HL-60/S4 (cell line): ENCODE measurements at regions not wholly inside any gene's neighbourhood (a gene's known extent, or its start where the extent isn't known, plus 50 kb on each side); places are given as distances from the start of the nearest gene placed in this dataset.

ENCODE experiments used
- in situ Hi-C: fragments of 300-500 bp; cut with MboI; formaldehyde crosslinking; loops from 2 replicates; pipeline ENCODE4 v1.14.3; 2022; ENCODE audit warnings: low sequenced_read_pairs

DNA sequence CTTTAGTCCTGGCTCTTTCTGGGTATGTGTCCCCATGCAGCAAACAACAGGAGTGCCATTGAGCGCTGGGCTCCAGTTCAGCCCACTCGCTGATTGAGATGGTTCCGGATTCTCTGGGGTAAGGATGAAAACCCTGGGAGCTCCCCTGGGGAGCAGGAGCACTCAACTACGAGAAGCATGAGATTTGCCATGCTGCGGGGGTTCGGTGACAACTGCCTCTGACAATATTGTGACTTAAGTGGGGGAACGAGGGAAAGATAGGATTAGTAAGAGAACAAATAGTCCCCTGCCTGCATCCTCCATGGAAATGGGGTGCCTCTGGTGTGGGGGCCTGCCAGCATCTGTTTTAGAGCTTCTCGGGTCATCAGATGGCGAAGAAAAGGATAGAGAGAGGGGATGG lies 123.6 kb upstream of the IPO9 start:
- in situ Hi-C loops = loop anchor here (10.0 kb wide), 1 partner anchor 151 kb away; no protein-coding TSS in a partner anchor

GRCh38 chr1:201706109-201706508 lies 122.8 kb upstream of the IPO9 start:
- in situ Hi-C loops = loop anchor here (10.0 kb wide), 1 partner anchor 151 kb away; no protein-coding TSS in a partner anchor

DNA sequence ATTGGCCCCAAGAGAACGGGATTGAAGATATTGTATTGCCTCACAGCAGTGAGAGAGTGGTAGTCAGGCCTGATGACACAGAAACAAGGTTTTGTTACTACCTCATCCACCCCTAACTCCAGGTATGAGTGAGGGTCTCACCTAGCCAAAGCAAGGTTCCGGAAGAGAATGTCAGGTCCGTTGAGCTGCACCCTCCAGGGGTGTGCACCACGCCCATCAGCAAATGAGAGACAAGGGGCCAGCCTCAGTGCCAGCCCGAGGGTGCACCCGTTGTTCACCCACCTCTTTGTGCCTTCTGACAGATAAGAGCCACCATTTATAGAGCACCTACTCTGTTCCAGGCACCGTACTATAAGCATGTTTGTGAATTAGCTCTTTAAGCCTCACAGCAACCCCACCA lies 121.9 kb upstream of the IPO9 start:
- in situ Hi-C loops = loop anchor here (10.0 kb wide), 1 partner anchor 152 kb away; no protein-coding TSS in a partner anchor

DNA sequence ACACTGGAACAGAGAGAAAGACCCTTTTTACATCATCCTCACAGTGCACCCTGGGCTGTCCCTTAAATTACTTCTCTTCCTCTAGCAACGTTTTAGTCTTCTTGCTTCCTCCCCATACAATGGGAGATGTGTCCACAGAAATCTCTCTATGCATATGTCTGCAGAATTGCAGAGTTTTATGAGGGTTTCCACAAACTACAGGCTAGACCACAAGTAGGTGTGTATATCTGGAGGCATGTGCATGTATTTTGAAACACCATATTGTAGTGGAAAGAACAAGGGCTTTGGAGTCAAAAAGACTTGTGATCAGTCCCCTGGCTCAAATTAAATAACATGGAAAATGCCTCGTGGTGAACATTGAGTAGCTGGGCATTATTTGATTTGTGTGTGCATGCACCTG lies 121.3 kb upstream of the IPO9 start:
- in situ Hi-C loops = loop anchor here (10.0 kb wide), 1 partner anchor 153 kb away; no protein-coding TSS in a partner anchor

DNA sequence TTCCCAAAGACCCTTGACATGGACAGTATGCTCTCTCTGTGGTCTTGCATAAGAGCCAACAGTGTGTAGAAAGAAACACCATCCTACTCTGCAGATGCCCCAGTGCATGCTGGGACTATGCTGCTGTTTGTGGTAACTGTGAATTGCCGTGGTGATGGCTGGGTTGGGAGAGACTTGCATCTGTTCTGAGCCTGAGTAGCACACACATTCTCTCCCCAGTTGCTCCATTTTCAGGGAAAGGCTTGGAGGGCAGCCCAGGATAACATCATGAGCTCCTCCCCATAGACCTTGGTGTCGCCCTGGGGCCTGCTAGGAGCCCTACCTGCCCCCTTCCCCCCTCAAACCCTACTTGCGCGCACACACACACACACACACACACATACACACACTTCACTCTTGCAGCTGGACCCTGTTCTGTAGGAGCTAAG lies 120.9 kb upstream of the IPO9 start:
- in situ Hi-C loops = loop anchor here (10.0 kb wide), 1 partner anchor 153 kb away; no protein-coding TSS in a partner anchor

- in situ Hi-C loops = loop anchor here (10.0 kb wide), 1 partner anchor 154 kb away; no protein-coding TSS in a partner anchor
Observed at GRCh38 chr1:201708691-201709090, 120.3 kb upstream of the IPO9 start.

DNA sequence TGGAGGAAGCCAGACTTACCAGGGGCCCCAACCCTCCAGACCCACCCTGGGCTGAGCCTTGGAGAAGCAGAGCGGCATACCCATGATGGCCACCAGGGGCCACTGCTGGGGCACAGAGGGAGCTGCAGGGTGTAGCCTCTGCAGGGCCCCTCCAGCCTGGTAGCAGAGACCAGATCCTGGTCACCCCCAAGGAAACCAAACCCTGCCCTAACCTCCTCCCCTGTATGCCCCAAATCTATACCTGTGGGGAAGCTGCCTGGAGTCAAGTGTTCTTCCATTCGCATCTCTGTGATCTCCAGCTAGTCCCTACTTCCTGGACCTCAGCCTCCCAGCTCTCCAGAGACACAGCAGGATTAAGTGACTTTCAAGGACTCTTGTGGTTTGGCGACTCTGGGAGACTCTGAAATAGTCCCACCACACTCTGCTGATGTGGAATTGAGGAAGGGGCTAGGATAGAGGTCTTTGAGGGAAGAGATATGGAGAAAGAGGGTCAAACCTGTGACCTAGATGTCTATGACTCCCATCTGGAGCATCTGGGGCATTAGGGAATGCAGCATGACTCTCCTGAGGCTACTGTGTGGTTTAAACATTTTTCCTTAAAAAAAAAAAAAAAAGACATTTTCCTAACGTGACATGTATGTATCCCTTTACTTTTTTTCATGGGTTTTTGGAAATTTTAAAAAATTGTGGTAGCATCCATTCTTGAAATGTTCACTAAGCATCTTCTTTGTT lies 119.2 kb upstream of the IPO9 start:
- in situ Hi-C loops = loop anchor here (10.0 kb wide), 1 partner anchor 155 kb away; no protein-coding TSS in a partner anchor

DNA sequence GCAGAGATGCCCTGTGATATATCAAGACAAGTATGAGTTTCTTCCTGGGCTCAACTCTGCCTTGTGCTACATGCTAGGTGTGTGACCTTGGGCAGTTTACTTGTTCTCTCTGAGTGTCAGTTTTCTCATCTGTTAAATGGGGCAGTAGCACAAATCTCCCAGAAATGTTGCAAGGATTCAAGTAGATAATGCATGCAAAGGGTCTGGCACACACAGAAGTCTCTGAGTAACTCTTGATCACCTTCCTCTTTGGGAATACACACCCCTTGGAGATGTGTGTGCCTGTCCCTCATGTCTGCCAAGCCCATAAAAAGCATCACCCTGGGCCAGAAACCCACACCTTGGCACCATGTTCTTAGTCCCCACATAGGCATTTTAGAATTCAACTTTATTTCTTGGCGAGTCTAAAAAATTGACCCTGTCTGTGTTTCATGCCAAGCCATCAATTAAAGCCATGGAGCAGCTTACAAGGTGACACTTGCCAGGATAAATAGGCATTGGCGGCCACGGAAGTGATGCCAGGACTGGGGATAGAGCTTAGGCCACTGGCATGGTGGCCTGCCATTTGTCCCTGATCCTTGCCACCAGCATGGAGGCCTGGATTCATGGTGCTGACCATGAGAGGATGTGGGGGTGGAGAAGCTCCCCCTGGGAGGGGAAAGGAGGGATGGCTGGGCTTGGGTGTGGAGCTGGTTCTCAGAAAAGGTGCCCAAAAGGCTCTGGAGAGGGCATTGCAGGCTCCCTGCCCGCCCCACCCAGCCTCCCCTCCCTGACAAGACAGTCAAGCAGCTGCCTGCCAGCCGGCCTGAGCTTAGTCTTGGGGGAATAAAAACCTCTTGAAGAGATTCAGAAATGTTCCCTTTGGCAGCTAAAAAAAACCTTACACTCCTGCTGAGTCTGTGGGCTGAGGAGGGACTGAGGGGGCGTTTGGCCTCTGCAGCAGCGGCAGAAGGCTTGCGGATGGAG lies 118.0 kb upstream of the IPO9 start:
- in situ Hi-C loops = no loop called here

DNA sequence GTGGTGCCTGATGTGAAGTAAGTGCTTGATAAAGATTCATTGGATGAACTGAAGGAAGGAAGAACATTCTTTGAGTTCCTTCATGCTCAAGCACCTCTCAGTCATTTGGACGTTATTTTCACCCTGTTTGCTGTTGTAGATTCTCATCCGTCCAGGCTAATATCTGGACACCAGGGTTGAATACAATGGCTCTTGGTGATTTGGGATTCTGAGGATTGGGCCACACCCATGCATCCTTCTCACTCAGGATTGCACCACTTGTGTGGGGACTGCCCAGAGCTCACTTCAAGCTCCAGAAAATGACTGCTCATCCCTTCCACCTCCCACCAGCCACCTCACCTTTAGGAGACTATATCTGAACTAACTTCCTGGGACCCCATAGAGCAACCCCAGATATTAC lies 117.1 kb upstream of the IPO9 start:
- in situ Hi-C loops = no loop called here

DNA sequence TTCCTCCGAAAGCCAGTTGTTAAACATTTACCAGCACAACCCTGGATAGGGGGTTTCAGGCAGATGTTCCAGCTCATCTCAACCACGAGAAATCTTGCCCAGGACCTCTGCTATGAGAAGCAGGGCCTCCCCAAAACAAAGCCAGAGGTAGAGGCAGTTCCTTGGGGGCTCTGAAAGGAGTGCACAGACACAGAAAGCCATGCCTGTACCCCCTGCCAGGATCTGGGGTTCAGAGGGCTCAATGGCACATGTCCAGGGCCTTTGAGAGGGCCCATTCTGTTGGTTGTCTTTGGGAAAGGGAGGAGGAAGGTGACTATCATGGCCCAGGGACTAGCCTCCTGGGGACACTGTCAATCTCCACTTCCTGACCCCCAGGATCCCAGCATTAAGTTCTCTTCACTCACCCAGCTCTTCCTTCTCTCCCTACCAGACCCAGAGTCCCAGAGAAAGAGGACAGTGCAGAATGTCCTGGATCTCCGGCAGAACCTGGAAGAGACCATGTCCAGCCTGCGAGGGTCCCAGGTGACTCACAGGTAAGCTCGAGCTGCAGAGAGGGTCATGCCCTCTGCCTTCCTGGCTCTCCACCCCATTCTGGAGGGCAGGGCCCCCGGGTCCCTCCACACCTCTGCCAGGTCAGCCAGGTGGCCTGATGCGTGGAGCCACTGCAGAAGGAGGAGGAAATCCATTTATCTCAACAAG lies 116.4 kb upstream of the IPO9 start:
- in situ Hi-C loops = no loop called here

- in situ Hi-C loops = no loop called here
Observed at GRCh38 chr1:201713086-201713810, 115.7 kb upstream of the IPO9 start.

- in situ Hi-C loops = no loop called here
Observed at GRCh38 chr1:201714542-201715329, 114.2 kb upstream of the IPO9 start.

GRCh38 chr1:201715351-201715750 lies 113.6 kb upstream of the IPO9 start:
- in situ Hi-C loops = no loop called here

- in situ Hi-C loops = no loop called here
Observed at GRCh38 chr1:201715801-201716741, 112.9 kb upstream of the IPO9 start.

DNA sequence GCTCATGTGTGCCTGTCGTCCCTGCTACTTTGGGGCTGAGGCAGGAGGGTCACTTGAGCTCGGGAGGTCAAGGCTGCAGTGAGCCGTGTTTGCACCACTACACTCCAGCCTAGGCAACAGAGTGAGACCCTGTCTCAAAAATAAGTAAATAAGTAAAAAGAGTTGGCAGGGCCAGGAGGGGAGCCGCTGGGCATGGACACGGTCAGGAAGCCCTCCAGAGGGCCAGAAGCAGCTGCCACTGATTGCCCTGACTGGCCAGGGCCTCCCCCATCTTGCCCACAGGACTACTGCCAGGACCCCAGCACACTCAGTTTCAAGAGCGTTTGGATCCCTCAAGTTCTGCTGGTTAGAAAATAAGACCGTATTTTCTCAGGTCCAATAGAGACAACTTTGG lies 112.2 kb upstream of the IPO9 start:
- in situ Hi-C loops = no loop called here

- in situ Hi-C loops = no loop called here
Observed at GRCh38 chr1:201717286-201717685, 111.7 kb upstream of the IPO9 start.

GRCh38 chr1:201718346-201719202 lies 110.4 kb upstream of the IPO9 start:
- in situ Hi-C loops = no loop called here
